ENCODE measurements at regions not wholly inside any gene's neighbourhood (a gene's known extent, or its start where the extent isn't known, plus 50 kb on each side); places are given as distances from the start of the nearest gene placed in this dataset.

DNA sequence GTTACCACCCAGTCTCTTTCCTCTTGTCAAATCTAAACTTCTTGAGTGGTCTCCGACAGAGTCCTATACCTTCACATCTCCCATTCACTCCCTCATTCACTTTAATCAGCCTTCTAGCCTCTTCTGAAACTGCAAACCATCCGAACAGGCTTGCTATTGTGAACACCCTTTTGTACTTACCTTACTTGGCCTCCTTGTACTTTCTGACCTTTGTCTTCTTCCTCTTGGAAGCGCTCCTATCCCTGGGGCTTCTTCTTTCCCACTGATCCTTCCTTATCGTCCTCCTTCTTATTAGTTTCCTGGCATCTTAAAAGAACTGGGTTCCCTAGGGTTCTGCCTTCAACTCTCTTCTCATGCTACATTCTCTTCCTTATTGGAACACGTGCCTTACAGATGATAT lies 76.9 kb upstream of the HIF1A start:
- H3K36me3 ChIP-seq (ENCODE audit: control insufficient read depth in 2 of 2, insufficient read depth in 1 of 2, low read length in 2 of 2): no peaks in the 10 kb centered on the region
- no peak overlapping the region for H3K4me3 ChIP-seq (ENCODE audit: low read depth, low read length)
- ChIA-PET POLR2A (no interaction called here), CTCF (no interaction called here)
- no peaks in the 10 kb centered on the region for H3K4me1 ChIP-seq (ENCODE audit: control insufficient read depth, insufficient read depth, low read length)
- H3K9me3 ChIP-seq (ENCODE audit: control insufficient read depth, insufficient read depth, low read depth, low read length): no peaks in the 10 kb centered on the region
- TF ChIP-seq ZNF521 (tag by site-specific recombination; IDR thresholded peaks at IDR 0.05) (no peak), ZNF426 (tag by site-specific recombination; IDR thresholded peaks at IDR 0.05) (no peak), ZNF274 (IDR thresholded peaks at IDR 0.05; ENCODE audit: low read length) (no peak), ZNF274 (tag by site-specific recombination; IDR thresholded peaks at IDR 0.05; ENCODE audit: borderline replicate concordance) (no peak), ZNF664 (tag by site-specific recombination; IDR thresholded peaks at IDR 0.05) (no peak)
- no peak overlapping the region for H3K27ac ChIP-seq (ENCODE audit: extremely low read depth, low read depth, low read length)

DNA sequence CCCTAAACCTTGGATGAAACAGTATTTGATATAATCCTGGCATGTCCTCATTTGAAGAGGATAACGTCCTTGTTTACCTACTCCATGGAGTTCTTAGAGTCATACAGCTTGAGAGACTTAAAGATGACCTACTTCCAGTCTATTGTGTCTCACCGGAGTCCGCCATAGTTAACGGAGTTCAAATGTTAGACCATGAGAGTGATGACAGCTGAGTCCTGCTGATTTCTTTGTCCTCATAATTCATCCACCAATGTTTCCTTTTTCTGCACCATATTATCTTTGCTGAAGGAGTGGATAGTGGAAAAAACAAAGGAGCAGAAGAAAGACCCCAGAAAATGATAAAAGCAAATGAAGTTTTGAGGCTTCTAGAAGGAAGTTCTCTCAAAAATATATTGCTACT lies 75.8 kb upstream of the HIF1A start:
- Histone ChIP-seq H3K36me3 (ENCODE audit: control insufficient read depth in 2 of 2, insufficient read depth in 1 of 2, low read length in 2 of 2) (no peaks in the 10 kb centered on the region), H3K27ac (ENCODE audit: extremely low read depth, low read depth, low read length) (no peak overlapping the region), H3K4me3 (ENCODE audit: low read depth, low read length) (no peak overlapping the region), H3K9me3 (ENCODE audit: control insufficient read depth, insufficient read depth, low read depth, low read length) (no peaks in the 10 kb centered on the region), H3K4me1 (ENCODE audit: control insufficient read depth, insufficient read depth, low read length) (no peaks in the 10 kb centered on the region)
- TF ChIP-seq ZFP37 (tag by site-specific recombination; IDR thresholded peaks at IDR 0.05): no peak
- no peak for TF ChIP-seq ZNF585B (tag by site-specific recombination; IDR thresholded peaks at IDR 0.05)
- no peak for TF ChIP-seq EGR2 (tag by site-specific recombination; IDR thresholded peaks at IDR 0.05; ENCODE audit: low read depth)
- TF ChIP-seq ZNF843 (tag by site-specific recombination; IDR thresholded peaks at IDR 0.05): no peak
- TF ChIP-seq ZNF404 (tag by site-specific recombination; IDR thresholded peaks at IDR 0.05): no peak
- no peak for TF ChIP-seq ZNF175 (tag by site-specific recombination; IDR thresholded peaks at IDR 0.05)
- ChIA-PET POLR2A (no interaction called here), CTCF (interaction anchor here (0.7 kb wide), 1 partner anchor 66 kb away, joined by 3 read pairs; no protein-coding TSS in a partner anchor)

DNA sequence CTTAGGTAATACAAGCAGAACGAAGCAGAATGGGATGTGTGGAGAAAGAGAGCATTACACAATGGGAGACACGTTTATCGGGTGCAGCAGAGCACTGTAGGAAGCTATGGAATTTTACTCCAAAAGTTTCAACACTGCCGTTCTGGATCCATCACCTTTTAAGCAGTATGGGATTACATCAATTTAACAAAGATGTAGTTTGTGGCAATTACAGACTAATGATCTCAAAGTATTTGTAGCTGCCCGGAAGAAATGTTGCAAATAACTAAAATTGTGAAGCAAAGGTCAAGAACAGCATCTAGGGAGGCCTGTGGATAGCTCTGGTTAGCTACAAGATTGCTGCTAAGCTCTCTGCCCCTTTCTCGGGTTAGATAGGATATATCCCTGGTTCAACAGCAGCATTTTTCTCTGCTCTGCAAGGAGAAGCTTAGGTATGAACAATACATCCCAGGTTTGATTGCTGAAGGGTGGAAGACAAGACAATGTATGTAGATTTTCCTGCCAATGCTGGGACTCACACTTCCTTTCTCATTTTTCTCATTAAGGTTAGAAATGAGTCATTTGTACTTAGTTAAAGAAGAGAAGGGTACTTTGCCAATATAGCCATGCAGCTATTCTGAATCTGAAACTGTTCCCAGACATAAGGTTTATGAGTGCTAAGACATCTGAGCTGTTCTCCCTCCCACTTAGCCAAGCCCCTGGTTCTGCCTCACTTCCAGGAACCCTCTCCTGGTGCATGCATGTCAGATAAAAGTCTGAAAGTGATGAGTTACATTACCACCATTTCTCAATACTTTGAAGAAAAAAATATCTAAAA lies 75.0 kb upstream of the HIF1A start:
- H3K27ac ChIP-seq (ENCODE audit: extremely low read depth, low read depth, low read length): no peak overlapping the region
- POLR2A ChIA-PET: no interaction called here
- no peaks in the 10 kb centered on the region for H3K9me3 ChIP-seq (ENCODE audit: control insufficient read depth, insufficient read depth, low read depth, low read length)
- no peaks in the 10 kb centered on the region; the same call in 1 of the 2 replicates for H3K4me1 ChIP-seq (ENCODE audit: control insufficient read depth, insufficient read depth, low read length)
- no peak overlapping the region for H3K4me3 ChIP-seq (ENCODE audit: low read depth, low read length)
- H3K36me3 ChIP-seq (ENCODE audit: control insufficient read depth in 2 of 2, insufficient read depth in 1 of 2, low read length in 2 of 2): no peaks in the 10 kb centered on the region
- CTCF ChIA-PET: interaction anchor here (0.5 to 0.7 kb wide), 2 partner anchors 67 to 1482 kb away, joined by 3 to 4 read pairs; no protein-coding TSS in a partner anchor
- TF ChIP-seq ZNF221 (tag by site-specific recombination; IDR thresholded peaks at IDR 0.05; ENCODE audit: borderline replicate concordance) (no peak), ZNF501 (tag by site-specific recombination; IDR thresholded peaks at IDR 0.05) (no peak), ZNF248 (tag by site-specific recombination; IDR thresholded peaks at IDR 0.05) (no peak), GFI1B (tag by site-specific recombination; IDR thresholded peaks at IDR 0.05) (no peak), ZNF37A (tag by site-specific recombination; IDR thresholded peaks at IDR 0.05) (no peak), ZNF223 (tag by site-specific recombination; IDR thresholded peaks at IDR 0.05) (no peak), ZNF311 (tag by site-specific recombination; IDR thresholded peaks at IDR 0.05; ENCODE audit: borderline replicate concordance) (no peak), GLI2 (tag by site-specific recombination; IDR thresholded peaks at IDR 0.05; ENCODE audit: borderline replicate concordance, low read depth) (no peak), ZNF792 (tag by site-specific recombination; IDR thresholded peaks at IDR 0.05) (no peak), KLF8 (tag by site-specific recombination; IDR thresholded peaks at IDR 0.05) (no peak), BCL11B (tag by site-specific recombination; IDR thresholded peaks at IDR 0.05; ENCODE audit: low read depth) (no peak), ZNF670 (tag by site-specific recombination; IDR thresholded peaks at IDR 0.05; ENCODE audit: low read depth) (no peak), ZNF561 (tag by site-specific recombination; IDR thresholded peaks at IDR 0.05; ENCODE audit: borderline replicate concordance) (no peak), ZNF324 (tag by site-specific recombination; IDR thresholded peaks at IDR 0.05) (no peak), WT1 (tag by site-specific recombination; IDR thresholded peaks at IDR 0.05) (no peak), ZFP37 (tag by site-specific recombination; IDR thresholded peaks at IDR 0.05) (no peak)
- TF ChIP-seq, protein P1, sequence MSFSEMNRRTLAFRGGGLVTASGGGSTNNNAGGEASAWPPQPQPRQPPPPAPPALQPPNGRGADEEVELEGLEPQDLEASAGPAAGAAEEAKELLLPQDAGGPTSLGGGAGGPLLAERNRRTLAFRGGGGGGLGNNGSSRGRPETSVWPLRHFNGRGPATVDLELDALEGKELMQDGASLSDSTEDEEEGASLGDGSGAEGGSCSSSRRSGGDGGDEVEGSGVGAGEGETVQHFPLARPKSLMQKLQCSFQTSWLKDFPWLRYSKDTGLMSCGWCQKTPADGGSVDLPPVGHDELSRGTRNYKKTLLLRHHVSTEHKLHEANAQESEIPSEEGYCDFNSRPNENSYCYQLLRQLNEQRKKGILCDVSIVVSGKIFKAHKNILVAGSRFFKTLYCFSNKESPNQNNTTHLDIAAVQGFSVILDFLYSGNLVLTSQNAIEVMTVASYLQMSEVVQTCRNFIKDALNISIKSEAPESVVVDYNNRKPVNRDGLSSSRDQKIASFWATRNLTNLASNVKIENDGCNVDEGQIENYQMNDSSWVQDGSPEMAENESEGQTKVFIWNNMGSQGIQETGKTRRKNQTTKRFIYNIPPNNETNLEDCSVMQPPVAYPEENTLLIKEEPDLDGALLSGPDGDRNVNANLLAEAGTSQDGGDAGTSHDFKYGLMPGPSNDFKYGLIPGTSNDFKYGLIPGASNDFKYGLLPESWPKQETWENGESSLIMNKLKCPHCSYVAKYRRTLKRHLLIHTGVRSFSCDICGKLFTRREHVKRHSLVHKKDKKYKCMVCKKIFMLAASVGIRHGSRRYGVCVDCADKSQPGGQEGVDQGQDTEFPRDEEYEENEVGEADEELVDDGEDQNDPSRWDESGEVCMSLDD (tag by site-specific recombination; IDR thresholded peaks at IDR 0.05): no peak
- TF ChIP-seq, protein P2, sequence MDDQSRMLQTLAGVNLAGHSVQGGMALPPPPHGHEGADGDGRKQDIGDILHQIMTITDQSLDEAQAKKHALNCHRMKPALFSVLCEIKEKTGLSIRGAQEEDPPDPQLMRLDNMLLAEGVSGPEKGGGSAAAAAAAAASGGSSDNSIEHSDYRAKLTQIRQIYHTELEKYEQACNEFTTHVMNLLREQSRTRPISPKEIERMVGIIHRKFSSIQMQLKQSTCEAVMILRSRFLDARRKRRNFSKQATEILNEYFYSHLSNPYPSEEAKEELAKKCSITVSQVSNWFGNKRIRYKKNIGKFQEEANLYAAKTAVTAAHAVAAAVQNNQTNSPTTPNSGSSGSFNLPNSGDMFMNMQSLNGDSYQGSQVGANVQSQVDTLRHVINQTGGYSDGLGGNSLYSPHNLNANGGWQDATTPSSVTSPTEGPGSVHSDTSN (CRISPR knock-in tag; IDR thresholded peaks at IDR 0.05): no peak

Data from HEK293 (cell line).